Fibroblast of skin of right quadriceps (primary cell): ENCODE measurements at regions not wholly inside any gene's neighbourhood (a gene's known extent, or its start where the extent isn't known, plus 50 kb on each side); places are given as distances from the start of the nearest gene placed in this dataset.
A peak's percentile ranks its signal among the peaks of the same experiment; 100 is the strongest.
"Not testable (repeated sequence)": the region's sequence is repeated elsewhere in the genome, so short reads cannot be mapped to it uniquely, and the experiment has no call there.

Source experiments
- DNase-seq: peaks from one replicate; pipeline ENCODE4 v3.0.0-alpha.2; 2013

DNA sequence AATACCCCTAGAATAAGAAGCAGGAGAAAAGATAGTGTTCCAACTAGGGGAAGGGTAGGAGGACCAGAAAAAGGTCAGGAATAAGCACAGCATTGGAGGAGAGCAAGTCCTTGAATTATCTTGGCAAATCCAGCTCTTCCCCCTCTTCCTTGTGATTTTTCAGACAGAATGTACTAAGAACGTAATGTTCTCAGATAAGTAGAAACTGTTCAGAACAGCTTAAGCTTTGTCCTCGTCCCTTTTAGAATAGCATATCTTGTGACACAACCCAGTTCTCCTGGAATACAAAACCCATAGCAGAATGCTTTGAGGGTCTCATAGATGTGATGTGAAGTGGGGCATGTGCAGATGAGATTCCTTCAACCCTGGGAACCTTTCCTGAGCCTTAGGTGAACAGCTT is 97.4 kb downstream of the EMB start:
- DNase-seq, result no peak

DNA sequence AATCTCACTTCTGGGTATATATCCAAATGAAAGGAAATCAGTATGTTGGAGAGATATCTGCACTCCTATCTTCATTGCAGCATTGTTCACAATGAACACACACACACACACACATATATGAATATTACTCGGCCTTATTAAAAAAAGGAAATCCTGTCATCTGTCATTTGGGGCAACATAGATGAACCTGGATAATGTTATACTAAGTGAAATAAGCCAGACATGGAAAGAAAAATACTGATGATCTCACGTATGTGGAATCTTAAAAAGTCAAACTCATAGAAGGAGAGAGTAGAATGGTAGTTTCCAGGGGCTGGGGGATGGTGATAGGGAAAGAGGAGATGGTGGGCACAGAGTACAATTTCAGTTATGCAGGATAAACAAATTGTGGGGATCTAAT is 100.3 kb downstream of the EMB start:
- no peak for DNase-seq

DNA sequence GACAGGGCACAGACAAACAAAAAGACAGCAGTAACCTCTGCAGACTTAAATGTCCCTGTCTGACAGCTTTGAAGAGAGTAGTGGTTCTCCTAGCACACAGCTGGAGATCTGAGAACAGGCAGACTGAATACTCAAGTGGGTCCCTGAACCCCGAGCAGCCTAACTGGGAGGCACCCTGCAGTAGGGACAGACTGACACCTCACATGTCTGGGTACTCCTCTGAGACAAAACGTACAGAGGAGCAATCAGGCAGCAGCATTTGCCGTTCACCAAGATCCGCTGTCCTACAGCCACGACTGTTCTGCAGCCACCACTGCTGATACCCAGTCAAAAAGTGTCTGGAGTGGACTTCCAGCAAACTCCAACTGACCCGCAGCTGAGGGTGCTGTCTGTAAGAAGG is 110.5 kb downstream of the EMB start:
- DNase-seq, result not testable (repeated sequence)

DNA sequence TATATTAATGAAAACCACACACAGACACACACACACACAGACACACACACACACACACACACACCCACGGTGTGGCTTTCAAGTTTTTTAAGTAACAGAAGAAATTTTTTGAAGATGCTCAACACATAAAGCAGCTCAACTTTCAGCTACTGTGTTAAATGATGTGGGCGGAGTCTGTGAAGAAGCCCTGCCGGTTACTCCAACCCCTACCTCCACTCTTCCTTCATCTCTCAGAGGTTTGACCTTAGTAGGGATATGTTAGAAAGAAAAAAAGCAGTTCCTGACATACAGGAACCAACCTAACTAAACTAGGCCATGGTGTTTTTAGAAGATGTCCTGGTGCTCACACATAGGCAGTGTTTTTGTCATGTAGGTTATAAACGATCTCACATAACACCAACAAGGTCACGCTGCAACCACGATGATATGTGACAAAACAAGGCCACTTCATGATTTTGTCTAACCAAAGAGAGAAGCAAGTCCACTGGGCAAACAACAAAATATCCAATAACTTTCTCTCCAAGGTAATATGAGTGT is 112.8 kb downstream of the EMB start:
- DNase-seq, result no peak

DNA sequence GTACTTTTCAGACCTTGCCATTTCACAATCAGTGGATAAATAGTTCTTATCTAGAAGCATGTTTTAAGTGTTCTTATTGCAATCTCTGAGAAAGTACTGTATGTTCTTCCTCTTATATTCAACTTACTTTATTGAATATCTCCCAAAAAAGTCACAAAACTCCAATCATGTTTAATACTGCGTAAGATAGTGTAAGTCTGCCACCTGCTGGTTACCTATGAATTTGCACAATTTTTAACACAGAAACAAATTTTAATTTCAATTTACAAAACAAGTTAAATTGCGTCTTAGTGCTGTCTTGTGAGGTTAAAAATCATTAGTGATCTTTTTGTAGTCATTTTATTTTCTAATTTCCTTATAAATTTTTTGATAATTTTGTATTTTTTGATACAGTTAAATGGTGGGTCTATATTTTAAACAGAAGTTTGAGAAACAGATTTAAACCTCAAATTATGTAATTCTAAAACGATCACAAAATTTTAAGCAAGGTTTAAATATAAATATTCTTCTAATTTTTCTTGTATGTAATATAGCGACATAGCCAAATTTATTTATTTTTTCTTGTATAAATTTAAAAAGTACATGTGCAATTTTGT is 115.8 kb downstream of the EMB start:
- peak; percentile 3 for DNase-seq

DNA sequence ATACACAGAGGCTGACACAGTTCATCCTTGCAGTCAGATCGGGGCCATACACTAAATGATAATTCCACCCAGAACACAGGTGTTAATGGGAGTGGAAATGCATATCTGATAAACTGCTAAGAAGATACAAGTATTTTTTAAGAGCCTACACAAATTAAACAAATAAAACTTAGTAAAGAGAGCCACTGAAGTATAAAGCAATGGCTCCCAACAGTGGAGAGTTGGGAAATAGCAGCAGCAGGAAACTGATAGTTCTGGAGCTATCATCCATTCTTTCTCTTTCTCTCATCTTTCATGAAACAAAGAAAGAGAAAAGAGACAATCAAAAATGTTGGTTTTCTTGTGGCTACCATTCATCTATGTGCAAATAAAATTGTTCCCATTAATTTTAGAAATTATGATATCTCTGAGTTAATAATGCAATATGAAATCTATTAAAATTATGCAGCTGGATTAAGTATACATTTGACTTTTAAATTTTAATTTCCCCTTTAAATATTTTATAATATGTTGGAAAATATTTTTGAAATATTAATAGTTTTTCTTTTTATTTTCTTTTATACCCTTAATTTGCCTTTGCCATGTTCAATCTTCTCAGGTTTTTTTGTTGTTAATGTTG is 120.8 kb downstream of the EMB start:
- DNase-seq, result no peak

DNA sequence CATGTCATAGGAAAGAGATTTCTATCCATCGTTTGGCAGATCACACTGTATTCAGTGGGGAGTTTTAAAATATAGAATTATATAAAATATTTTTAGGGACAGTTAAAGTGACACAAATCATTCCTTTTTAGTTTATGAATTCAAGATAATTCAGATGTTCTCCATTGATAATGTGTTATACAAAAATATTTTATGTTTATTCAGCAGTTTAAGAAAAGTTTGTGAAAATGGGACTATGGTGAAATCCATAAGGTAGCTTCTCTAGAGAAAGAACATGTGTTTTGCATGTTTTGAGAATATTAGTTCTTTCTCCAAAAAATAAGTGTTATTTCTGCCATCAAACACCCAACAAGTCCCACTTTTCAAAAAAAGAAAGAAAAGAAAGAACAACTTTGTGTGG is 122.9 kb downstream of the EMB start:
- no peak for DNase-seq

DNA sequence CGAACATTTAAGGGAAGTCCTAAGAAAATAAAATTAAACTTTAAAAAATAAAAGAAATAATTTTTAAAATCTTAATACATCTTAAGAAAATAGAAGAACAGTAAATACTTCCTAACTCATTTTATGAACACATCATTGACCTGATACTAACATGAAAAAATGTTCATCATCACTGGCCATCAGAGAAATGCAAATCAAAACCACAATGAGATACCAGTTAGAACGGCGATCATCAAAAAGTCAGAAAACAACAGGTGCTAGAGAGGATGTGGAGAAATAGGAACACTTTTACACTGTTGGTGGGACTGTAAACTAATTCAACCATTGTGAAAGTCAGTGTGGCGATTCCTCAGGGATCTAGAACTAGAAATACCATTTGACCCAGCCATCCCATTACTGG is 134.6 kb downstream of the EMB start:
- not testable (repeated sequence) for DNase-seq

DNA sequence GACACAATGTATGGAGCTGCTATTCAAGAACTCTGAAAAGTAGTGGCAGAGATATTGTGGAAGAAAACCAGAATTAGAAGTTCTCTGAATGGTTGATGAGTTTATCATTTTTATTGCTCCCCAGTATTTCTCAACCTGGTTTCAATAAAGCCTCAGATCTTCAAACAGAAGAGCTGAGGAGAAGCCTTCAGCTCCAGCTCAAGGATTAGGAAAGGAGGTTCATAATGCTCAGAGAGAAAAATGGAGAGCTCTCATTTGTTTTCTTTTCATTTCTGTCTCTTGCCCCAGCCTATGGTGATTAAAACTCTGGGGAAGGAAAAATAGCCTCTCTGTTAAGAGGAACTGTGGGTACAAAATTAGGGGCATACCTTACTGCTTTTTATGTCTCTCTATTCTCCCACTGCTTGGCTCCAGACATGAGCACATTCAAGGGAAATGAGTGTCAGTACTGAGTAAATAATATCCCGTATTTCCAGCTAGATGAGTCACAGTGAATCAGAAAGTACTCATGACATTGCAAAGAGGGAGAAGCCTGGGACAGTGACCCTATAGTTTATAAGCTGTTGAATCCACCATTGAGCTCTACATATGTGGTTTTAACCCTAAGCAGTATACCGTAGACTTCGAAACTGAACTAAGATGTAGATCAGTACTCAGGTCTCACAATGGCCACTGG is 138.1 kb downstream of the EMB start:
- DNase-seq, result no peak

DNA sequence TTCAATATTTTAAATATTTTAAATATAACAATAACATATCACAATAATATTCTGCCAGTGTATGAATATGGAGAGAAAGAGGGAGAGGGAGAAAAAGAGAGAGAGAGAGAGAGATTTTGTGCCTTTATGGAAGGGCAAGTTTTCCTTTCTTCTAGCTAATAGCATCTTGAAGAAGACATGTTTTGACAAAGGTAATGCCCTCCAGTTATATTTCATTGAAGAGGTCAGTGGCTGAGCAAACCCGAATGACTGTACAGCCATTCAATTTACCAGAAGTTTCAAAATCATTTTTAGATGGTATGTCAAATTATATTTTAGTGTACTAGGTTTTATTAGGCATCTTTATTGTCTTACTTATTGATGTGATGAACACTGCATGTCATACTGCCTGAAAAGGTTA is 139.3 kb downstream of the EMB start:
- DNase-seq, result no peak

DNA sequence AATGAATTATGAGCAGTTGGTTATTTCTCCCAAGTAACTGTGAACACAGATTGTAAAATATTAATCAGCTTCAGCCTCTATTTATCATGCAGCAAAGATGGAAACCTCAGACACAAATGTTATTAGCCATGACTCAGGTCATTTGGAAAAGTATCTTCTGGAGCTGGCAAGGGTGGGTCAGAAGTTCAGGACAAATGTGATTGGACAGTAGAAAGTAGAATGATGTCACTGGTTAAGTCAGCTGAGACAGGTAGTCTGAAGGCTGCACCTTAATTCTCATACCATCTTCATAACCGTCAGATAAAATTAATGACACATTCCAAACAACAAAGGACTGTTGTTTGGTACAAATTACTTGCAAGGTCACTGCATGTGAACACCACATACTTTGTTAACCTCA is 140.2 kb downstream of the EMB start:
- no peak for DNase-seq

DNA sequence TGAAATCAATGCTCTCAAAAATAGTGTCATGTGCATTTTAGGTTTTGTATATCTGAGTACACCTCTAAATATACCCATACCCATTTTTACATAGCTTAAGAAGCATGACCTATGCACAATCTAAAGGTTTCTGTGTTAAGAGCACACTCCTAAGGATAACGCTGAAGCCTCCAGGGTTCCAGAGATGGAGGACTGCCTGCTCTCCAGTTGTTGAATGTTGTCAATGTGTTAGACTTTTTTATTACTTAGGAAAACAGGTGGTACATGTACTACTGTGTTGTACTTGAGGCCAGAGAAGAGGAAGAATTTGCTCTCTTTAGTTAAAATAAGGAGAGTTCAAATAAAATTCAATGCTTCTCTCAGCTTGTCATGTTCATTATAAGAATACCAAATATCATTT is 141.2 kb downstream of the EMB start:
- DNase-seq, result no peak

DNA sequence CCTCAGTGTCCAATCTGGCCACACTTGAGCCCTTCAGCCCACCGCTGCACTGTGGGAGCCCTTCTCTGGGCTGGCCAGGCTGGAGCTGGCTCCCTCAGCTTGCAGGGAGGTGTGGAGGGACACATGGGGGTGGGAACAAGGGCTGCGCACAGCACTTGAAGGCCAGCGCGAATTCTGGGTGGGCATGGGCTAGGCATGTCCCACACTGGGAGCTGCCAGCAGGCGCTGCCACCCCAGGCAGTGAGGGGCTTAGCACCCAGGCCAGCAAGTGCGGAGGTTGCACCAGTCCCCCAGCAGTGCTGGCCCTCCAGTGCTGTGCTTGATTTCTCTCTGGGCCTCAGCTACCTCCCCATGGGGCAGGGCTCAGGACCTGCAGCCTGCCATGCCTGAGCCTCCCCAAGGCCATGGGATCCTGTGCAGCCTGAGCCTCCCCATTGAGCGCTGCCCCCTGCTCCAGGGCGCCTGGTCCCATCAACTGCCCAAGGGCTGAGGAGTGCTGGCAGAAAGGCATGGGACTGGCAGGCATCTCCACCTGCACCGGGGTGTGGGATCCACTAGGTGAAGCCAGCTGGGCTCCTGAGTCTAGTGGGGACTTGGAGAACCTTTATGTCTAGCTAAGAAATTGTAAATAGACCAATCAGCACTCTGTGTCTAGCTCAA is 148.2 kb downstream of the EMB start:
- DNase-seq, result no peak

DNA sequence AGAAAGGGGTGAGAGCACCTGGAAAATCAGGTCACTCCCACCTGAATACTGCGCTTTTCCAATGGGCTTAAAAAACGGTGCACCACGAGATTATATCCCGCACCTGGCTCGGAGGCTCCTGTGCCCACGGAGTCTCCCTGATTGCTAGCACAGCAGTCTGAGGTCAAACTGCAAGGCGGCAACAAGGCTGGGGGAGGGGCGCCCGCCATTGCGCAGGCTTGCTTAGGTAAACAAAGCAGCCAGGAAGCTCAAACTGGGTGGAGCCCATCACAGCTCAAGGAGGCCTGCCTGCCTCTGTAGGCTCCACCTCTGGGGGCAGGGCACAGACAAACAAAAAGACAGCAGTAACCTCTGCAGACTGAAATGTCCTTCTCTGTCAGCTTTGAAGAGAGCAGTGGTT is 160.6 kb downstream of the EMB start:
- not testable (repeated sequence) for DNase-seq
